ENCODE measurements at regions not wholly inside any gene's neighbourhood (a gene's known extent, or its start where the extent isn't known, plus 50 kb on each side); places are given as distances from the start of the nearest gene placed in this dataset.

DNA sequence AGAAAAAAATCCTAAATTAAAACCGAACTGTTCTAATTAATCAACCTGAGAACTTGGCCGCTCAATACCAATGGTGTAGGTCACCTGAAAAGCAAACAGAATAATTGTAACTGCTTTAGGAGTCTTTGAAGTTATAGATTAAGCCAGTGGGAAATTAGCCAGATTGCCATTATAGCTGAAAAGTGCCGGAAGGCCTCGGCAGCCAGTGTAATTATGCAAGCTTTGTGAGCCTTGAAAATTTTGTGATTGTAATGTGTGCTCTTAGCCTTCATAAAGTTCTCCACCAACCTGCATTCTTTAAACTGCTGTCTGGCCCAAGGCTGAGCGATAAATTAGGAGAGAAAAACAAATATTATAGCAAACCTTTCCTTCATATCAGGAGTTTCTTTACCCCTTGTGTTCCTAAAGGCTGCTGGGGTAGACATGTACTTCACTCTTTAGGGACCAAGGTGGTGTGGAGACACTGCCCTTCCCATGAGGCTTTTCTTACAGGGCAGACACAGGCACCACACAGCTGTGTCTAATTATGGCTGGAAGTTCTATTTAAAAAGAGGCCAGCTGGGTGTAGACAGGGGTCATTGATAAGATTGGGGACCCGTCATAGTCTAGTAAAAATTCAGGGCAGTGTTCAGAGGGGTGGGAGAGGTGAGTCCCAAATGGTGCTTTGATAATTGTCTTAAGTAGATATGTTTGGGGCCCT, 991.2 kb downstream of the FLRT2 start:
- TF ChIP-seq CTCF (IDR thresholded peaks at IDR 0.05; ENCODE audit: unreplicated experiment) = no peak
- H3K36me3 Mint-ChIP-seq (ENCODE audit: low read depth, unreplicated experiment) = no peaks in the 10 kb centered on the region
- no peaks in the 10 kb centered on the region for H3K9me3 Mint-ChIP-seq (ENCODE audit: unreplicated experiment)
- H3K27me3 Mint-ChIP-seq (ENCODE audit: unreplicated experiment) = no peaks in the 10 kb centered on the region
- no peak overlapping the region for H3K27ac Mint-ChIP-seq (ENCODE audit: unreplicated experiment)
- H3K4me3 Mint-ChIP-seq (ENCODE audit: unreplicated experiment) = no peak overlapping the region
- DNase-seq (ENCODE audit: low spot score) = no peak
- no peaks in the 10 kb centered on the region for H3K4me1 Mint-ChIP-seq (ENCODE audit: unreplicated experiment)

DNA sequence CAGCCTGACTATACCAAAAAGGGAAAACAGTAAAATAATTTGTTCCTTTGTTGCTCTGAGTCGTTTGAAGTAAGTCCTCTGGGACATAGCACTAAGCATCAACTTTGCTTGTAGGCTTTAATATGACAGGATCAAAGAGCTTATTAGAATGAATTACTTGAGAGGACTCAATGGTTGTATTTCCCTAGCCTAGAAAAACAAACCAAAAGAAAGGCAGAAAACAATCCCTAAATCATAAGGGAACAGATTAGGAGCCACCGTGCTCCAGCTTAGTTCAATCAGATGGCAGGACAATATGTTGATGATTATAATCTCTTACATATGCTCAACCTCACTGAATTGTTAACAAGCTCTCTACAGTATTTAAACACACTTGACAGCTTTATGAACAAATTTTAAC, 988.4 kb downstream of the FLRT2 start:
- no peaks in the 10 kb centered on the region for H3K36me3 Mint-ChIP-seq (ENCODE audit: low read depth, unreplicated experiment)
- no peaks in the 10 kb centered on the region for H3K4me1 Mint-ChIP-seq (ENCODE audit: unreplicated experiment)
- TF ChIP-seq CTCF (IDR thresholded peaks at IDR 0.05; ENCODE audit: unreplicated experiment) = no peak

GRCh38 chr14:86515195-86515594, 985.3 kb downstream of the FLRT2 start:
- no peaks in the 10 kb centered on the region for H3K36me3 Mint-ChIP-seq (ENCODE audit: low read depth, unreplicated experiment)
- no peak overlapping the region for H3K4me3 Mint-ChIP-seq (ENCODE audit: unreplicated experiment)
- TF ChIP-seq CTCF (IDR thresholded peaks at IDR 0.05; ENCODE audit: unreplicated experiment) = no peak
- H3K9me3 Mint-ChIP-seq (ENCODE audit: unreplicated experiment) = no peaks in the 10 kb centered on the region
- no peaks in the 10 kb centered on the region for H3K4me1 Mint-ChIP-seq (ENCODE audit: unreplicated experiment)
- no peaks in the 10 kb centered on the region for H3K27me3 Mint-ChIP-seq (ENCODE audit: unreplicated experiment)
- no peak overlapping the region for H3K27ac Mint-ChIP-seq (ENCODE audit: unreplicated experiment)
- no peak for DNase-seq (ENCODE audit: low spot score)

More for the DNA sequence above, 988.4 kb downstream of the FLRT2 start:
- Mint-ChIP-seq H3K4me3 (ENCODE audit: unreplicated experiment) (no peak overlapping the region), H3K27me3 (ENCODE audit: unreplicated experiment) (no peaks in the 10 kb centered on the region), H3K27ac (ENCODE audit: unreplicated experiment) (no peak overlapping the region), H3K9me3 (ENCODE audit: unreplicated experiment) (no peaks in the 10 kb centered on the region)
- no peak for DNase-seq (ENCODE audit: low spot score)

DNA sequence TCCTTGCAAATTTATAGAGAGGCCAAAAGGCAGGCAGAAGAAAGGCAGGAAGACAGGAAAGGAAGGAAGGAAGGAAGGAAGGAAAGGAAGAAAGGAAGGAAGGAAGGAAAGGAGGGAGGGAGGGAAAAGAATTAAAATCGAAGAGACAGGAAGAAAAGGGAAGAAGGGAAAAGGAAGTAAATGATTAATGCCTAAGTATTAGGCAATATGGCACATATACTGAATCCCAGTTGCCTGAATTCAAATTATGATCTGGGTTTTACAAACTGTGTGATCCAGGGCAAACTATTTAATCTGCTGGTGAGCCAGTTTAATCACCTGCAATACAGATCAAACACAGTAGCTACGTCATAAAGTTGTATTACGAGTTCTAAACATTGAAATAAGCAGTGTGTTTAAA, 983.6 kb downstream of the FLRT2 start:
- H3K4me3 Mint-ChIP-seq (ENCODE audit: unreplicated experiment) = no peak overlapping the region
- H3K36me3 Mint-ChIP-seq (ENCODE audit: low read depth, unreplicated experiment) = no peaks in the 10 kb centered on the region
- H3K27ac Mint-ChIP-seq (ENCODE audit: unreplicated experiment) = no peak overlapping the region
- H3K4me1 Mint-ChIP-seq (ENCODE audit: unreplicated experiment) = no peaks in the 10 kb centered on the region
- H3K27me3 Mint-ChIP-seq (ENCODE audit: unreplicated experiment) = no peaks in the 10 kb centered on the region
- H3K9me3 Mint-ChIP-seq (ENCODE audit: unreplicated experiment) = no peaks in the 10 kb centered on the region
- DNase-seq (ENCODE audit: low spot score) = no peak
- TF ChIP-seq CTCF (IDR thresholded peaks at IDR 0.05; ENCODE audit: unreplicated experiment) = no peak

- no peak for TF ChIP-seq CTCF (IDR thresholded peaks at IDR 0.05; ENCODE audit: unreplicated experiment)
- Mint-ChIP-seq H3K9me3 (ENCODE audit: unreplicated experiment) (no peaks in the 10 kb centered on the region), H3K4me1 (ENCODE audit: unreplicated experiment) (no peaks in the 10 kb centered on the region), H3K36me3 (ENCODE audit: low read depth, unreplicated experiment) (no peaks in the 10 kb centered on the region), H3K27ac (ENCODE audit: unreplicated experiment) (no peak overlapping the region), H3K27me3 (ENCODE audit: unreplicated experiment) (no peaks in the 10 kb centered on the region), H3K4me3 (ENCODE audit: unreplicated experiment) (no peak overlapping the region)
- no peak for DNase-seq (ENCODE audit: low spot score)
Observed at GRCh38 chr14:86513056-86513455, 983.1 kb downstream of the FLRT2 start.
